ENCODE measurements at regions not wholly inside any gene's neighbourhood (a gene's known extent, or its start where the extent isn't known, plus 50 kb on each side); places are given as distances from the start of the nearest gene placed in this dataset.

- TF ChIP-seq TAF1 (IDR thresholded peaks at IDR 0.05; ENCODE audit: low read depth) = no peak
- TF ChIP-seq CREB1 (IDR thresholded peaks at IDR 0.05; ENCODE audit: low read depth) = no peak
These were observed 254.9 kb upstream of the PCDH20 start for GRCh38 chr13:61670384-61671161.
